Left ventricle myocardium inferior (tissue), 1 donor: ENCODE measurements at regions not wholly inside any gene's neighbourhood (a gene's known extent, or its start where the extent isn't known, plus 50 kb on each side); places are given as distances from the start of the nearest gene placed in this dataset.

Source experiments
- DNase-seq: peaks from one replicate; pipeline ENCODE4 v3.0.0-alpha.2; 2020
- H3K27ac ChIP-seq: fragments of 200-600 bp; replicated peaks from 2 replicates; pipeline ENCODE4 v1.8.0; 2021
- H3K27me3 ChIP-seq: fragments of 200-600 bp; 2 replicates; pipeline ENCODE4 v1.8.0; 2021; ENCODE audit warnings: low read depth
- H3K36me3 ChIP-seq: fragments of 200-600 bp; 2 replicates; pipeline ENCODE4 v1.8.0; 2021
- H3K4me1 ChIP-seq: fragments of 200-600 bp; 2 replicates; pipeline ENCODE4 v1.8.0; 2021
- H3K4me3 ChIP-seq: fragments of 200-600 bp; 2 replicates; pipeline ENCODE4 v1.8.0; 2021; ENCODE audit warnings: mild to moderate bottlenecking, moderate library complexity
- H3K9me3 ChIP-seq: fragments of 200-600 bp; replicated peaks from 2 replicates; pipeline ENCODE4 v1.8.0; 2021
- intact Hi-C: fragments of 100-400 bp; cut with micrococcal nuclease; formaldehyde crosslinking; loops from one replicate; pipeline ENCODE4 v1.11.0; 2022
- TF ChIP-seq, protein P1 (sequence below): fragments of 200-600 bp; IDR thresholded peaks from 2 replicates; pipeline ENCODE4 v1.8.0; 2021; ENCODE audit warnings: antibody characterized with exemption, mild to moderate bottlenecking, borderline replicate concordance
- donor health status: DM: no; HTN: yes; CAD: no; lungs with severe emphysema.

DNA sequence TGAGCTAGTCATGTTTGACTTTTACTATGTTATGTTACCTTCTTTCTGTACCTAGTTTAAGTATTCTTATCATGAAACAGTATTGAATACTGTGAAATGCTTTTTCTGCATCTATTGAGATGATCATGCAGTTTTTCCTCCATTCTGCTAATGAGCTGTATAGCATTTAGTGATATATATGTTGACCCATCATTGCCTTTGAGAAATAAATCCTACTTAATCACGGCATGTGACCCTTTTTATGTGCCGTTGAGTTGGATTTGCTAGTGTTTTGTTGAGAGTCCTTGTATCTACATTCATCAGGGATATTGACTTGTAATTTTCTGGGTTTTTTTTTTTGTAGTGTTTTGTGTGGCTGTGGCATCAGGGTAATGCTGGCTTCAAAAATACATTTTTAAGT lies 537.7 kb upstream of the AADAT start:
- TF ChIP-seq, protein P1, sequence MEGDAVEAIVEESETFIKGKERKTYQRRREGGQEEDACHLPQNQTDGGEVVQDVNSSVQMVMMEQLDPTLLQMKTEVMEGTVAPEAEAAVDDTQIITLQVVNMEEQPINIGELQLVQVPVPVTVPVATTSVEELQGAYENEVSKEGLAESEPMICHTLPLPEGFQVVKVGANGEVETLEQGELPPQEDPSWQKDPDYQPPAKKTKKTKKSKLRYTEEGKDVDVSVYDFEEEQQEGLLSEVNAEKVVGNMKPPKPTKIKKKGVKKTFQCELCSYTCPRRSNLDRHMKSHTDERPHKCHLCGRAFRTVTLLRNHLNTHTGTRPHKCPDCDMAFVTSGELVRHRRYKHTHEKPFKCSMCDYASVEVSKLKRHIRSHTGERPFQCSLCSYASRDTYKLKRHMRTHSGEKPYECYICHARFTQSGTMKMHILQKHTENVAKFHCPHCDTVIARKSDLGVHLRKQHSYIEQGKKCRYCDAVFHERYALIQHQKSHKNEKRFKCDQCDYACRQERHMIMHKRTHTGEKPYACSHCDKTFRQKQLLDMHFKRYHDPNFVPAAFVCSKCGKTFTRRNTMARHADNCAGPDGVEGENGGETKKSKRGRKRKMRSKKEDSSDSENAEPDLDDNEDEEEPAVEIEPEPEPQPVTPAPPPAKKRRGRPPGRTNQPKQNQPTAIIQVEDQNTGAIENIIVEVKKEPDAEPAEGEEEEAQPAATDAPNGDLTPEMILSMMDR = no peak
- intact Hi-C loops = no loop called here
- H3K4me1 ChIP-seq = no peaks in the 10 kb centered on the region
- H3K36me3 ChIP-seq = no peaks in the 10 kb centered on the region
- H3K27me3 ChIP-seq = no peaks in the 10 kb centered on the region
- H3K27ac ChIP-seq = no peak overlapping the region
- no peak for DNase-seq
- H3K4me3 ChIP-seq = no peak overlapping the region
- peaks cover 35% of the 10 kb centered on the region for H3K9me3 ChIP-seq

DNA sequence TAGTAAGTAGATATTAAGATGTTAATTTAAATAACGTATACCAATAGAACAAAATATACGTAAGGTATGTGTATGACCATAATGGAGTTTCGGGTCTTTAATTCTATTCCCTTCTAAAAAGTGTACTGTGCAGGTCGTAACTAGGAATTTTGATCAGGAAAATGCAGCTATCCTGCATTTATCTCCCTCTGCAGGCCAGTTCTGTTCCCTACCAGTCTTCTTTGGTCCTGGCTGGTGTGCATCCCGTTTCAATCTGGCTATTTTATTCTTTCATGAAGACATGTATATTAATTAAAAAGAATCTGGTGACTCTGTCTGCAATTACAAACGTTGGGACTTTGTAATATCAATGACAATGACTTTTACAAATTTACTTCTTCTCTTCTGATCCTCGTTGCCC lies 534.1 kb upstream of the AADAT start:
- TF ChIP-seq, protein P1 = no peak
- Histone ChIP-seq H3K36me3 (no peaks in the 10 kb centered on the region), H3K4me1 (no peaks in the 10 kb centered on the region), H3K27me3 (no peaks in the 10 kb centered on the region), H3K4me3 (no peak overlapping the region), H3K9me3 (peaks cover 3% of the 10 kb centered on the region), H3K27ac (no peak overlapping the region)
- intact Hi-C loops = no loop called here
- DNase-seq = no peak

DNA sequence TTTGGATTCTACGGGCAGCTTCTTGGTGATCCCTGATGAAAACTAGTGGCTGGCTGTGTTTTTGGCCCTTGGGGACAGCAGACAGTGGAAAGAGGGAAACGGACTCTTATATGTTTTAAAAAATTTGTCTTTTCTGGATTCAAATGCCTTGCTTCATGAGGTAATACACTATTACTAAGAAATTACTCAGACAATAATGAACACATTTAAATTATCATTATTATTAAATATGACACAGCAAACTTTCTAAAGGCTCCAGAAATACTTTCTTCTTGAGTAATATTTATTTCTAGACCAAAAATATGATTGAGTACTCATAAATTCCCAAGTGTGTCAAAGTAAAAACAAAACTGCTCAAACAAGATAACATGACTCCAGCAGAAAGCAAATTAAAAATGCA lies 520.7 kb upstream of the AADAT start:
- Histone ChIP-seq H3K36me3 (no peaks in the 10 kb centered on the region), H3K27ac (no peak overlapping the region), H3K9me3 (peaks cover 28% of the 10 kb centered on the region), H3K4me3 (no peak overlapping the region), H3K27me3 (no peaks in the 10 kb centered on the region), H3K4me1 (no peaks in the 10 kb centered on the region)
- no peak for DNase-seq
- intact Hi-C loops = no loop called here
- TF ChIP-seq, protein P1 = no peak

DNA sequence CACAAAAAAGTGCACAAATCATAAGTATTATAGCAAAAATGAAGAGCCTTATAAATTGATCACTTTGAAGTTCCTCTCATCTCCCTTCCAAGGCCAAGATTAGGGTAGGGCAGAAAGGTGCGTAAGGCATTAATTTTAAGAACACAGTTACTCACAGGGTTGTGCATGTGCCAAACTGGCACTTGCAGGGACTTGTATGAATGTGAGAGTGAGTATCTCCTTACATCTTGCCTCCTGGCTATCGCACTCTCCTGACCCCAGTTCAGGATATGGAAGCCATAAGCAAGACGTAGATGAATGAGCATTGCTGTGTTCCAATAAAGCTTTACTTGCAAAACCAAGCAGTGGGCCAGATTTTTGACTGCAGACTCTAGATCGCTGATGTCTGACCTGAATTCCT lies 510.1 kb upstream of the AADAT start:
- intact Hi-C loops = no loop called here
- no peaks in the 10 kb centered on the region for H3K36me3 ChIP-seq
- no peaks in the 10 kb centered on the region for H3K27me3 ChIP-seq
- no peak overlapping the region for H3K4me3 ChIP-seq
- TF ChIP-seq, protein P1 = no peak
- no peak for DNase-seq
- H3K27ac ChIP-seq = no peak overlapping the region
- peaks cover 32% of the 10 kb centered on the region for H3K9me3 ChIP-seq
- H3K4me1 ChIP-seq = no peaks in the 10 kb centered on the region

DNA sequence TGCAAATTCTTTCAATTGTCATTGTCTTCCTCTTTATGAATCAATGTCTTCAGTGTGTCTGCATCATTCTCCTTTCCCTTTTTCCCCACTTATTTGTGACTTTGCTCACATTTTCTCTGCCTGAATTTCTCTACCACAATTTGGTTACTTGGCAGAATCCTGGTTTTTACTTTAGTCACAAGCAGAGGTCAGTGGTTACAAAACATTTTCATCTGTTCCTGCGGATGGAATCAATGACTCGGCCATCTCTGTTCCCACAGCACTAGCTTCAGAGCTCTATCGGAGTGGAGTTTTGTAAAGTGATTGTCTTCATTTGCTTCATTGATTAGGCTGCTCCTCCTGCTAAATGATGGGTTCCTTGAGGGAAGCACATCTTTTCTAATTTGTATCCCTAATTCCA lies 501.3 kb upstream of the AADAT start:
- intact Hi-C loops = no loop called here
- no peak overlapping the region for H3K27ac ChIP-seq

More for the DNA sequence above, 501.3 kb upstream of the AADAT start:
- no peaks in the 10 kb centered on the region for H3K36me3 ChIP-seq
- no peak overlapping the region for H3K4me3 ChIP-seq
- TF ChIP-seq, protein P1 = no peak
- DNase-seq = no peak
- no peaks in the 10 kb centered on the region for H3K4me1 ChIP-seq
- H3K9me3 ChIP-seq = no peaks in the 10 kb centered on the region
- H3K27me3 ChIP-seq = no peaks in the 10 kb centered on the region
